NCI-H2029 (cell line): ENCODE measurements at regions not wholly inside any gene's neighbourhood (a gene's known extent, or its start where the extent isn't known, plus 50 kb on each side); places are given as distances from the start of the nearest gene placed in this dataset.

ENCODE experiments used
- DNase-seq: peaks from one replicate; lab custom pipeline; 2025; lab: John Stamatoyannopoulos, UW

GRCh38 chrX:39953879-39954278 is 143.9 kb downstream of the BCOR start:
- DNase-seq = peak; percentile 83

- no peak for DNase-seq
These were observed 142.9 kb downstream of the BCOR start for GRCh38 chrX:39954851-39955250.

DNA sequence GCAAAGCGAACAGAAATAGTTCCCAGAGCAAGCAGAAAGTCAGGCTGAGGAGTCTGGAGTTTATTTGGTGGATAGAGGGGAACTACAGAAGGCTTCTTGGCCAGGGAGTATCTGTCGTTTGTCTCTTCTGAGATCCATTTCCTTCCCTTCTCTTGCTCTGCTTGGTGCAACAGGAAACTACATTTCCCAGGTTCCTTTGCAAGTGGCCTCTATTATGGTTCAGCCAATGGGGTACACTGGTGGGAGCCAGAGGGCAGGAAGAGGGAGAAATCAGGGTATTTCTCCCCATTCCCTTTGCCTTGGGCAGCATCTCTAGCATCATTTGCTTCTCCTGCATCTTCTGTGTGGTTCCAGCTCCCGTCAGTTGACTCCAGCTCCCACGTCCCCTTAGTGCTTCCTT is 142.1 kb downstream of the BCOR start:
- no peak for DNase-seq

- DNase-seq = no peak
These were observed 140.9 kb downstream of the BCOR start for GRCh38 chrX:39956803-39957394.

DNA sequence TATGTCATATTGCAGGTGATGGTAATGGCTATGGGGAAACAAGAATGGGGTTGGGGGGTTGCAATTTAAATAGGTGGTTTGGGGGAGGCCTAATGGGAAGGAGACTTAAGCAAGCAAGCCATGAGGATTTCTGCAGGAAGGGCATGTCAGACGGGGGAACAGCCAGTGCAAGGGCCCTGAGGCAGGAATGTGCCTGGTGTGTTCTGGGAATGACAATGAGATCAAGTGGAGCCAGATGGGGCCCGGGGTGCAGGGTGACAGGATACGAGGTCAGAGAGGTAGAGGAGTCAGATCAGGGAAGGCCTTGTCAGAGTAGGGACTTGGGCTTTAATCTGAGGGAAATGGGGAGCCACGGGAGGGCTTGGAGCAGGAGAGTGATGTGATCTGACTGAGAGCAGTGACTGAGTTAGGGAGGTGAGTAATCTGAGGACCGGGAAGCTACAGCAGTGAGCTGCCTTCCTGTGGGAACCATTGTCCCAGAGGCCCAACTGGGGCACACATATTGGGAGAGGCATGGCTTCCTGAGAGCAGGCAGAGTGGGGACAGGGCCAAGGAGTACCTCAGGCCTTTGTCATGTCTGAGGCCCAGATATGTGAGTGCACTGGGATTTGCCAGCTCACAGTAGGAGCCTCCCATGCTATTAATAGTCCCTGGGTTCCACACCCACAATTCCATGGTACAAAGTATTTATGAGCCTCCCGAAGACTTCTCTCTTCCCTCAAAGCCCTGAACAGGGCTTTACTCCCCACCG is 139.8 kb downstream of the BCOR start:
- no peak for DNase-seq

DNA sequence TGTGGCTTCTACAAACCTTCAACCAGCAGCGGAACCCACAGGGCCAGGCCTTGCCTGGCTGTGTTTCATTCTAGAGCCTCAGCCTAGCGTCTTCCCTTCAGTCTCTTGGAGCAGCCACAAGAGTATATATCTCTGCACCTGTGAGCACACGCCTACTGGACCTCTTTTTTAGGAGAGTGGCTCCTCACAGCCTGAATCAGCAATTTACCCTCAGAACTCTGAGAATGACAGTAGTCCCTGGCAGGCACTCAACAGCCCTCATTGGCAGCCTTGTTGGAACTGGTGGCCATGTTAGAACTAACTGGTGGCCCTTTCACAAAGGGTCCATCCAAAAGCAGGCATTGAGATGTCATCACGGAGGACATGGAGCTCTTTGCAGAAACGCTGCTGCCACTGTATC is 138.9 kb downstream of the BCOR start:
- DNase-seq = no peak

GRCh38 chrX:39960219-39960618 is 137.5 kb downstream of the BCOR start:
- DNase-seq = no peak

GRCh38 chrX:39961441-39961840 is 136.3 kb downstream of the BCOR start:
- DNase-seq = no peak

DNA sequence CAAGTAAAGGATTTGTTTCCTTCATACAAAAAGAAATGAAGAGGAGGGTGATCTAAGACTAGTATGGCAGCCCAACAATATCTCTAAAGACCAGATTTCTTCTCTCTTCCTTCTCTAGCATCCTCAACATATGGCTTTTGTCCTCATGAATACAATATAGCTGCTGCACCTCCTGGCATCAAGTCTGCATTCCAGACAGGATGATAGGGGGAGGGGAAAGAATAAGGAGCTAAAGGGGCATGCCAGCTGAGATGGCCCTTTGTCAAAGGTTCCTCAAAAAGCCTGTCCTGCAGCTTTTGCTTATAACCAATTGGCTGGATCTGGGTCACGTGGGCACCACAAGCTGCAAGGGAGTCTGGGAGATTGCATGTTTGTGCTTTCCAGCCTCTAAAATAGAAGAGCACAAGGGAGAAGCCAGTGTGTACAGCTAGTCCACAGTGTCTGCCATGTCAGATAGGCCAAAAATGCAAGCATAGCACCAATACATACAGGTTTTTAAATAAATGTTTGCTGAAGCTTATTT is 132.6 kb downstream of the BCOR start:
- no peak for DNase-seq

- DNase-seq = no peak
These were observed 131.6 kb downstream of the BCOR start for GRCh38 chrX:39966176-39966575.

DNA sequence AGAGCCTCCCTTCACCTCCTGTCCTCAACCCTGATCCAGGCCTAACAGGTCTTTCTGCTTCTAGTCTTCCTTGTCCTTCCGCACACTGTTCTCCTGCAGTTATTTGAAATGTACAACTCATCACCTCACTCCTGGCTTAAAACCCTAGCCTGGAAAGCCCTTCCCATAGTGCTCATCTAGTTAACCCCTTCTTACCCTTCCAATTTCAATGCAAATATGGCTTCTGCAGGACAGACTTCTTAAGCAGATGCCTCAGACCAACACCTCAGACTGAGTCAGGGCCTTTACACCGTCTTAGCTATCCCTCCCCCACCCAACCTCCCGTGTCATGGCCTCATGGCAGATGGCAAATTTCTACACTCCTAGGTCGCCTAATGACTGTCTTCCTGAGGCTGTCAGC is 130.4 kb downstream of the BCOR start:
- no peak for DNase-seq

DNA sequence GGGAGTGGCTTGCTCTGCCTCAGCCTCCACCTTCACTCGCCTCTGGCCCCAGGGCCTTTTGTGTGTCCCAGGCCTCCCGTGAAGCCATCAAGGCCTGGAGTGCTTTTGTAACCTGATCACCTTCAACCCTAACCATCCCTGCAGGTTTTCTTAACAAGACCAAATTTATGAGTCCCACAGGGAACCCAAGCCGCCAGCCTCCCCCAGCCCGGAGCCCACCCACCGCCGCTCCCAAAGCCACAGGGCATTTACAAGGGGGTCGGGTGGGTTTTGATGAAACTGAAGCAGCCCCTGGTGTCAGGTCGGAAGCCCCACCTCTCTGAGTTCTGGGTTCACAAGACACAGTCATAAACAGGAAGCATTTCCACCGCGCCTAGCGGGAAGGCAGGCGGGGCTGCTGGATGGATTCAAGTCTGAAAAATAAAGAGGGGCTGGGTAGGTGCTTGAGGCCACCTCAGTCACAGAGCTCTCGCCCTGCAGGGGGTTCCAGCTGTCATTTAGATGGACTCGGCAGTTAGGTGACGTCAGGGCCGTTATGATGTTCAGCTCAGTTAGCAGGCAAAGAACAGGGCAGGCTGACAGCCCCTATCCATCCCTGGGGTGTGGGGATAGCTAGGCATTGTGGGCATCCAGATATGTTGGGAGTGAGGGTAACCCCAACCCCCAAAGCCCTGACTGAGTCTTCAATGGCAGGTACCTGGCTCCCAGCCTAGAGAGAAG is 128.5 kb downstream of the BCOR start:
- peak; percentile 27 for DNase-seq

DNA sequence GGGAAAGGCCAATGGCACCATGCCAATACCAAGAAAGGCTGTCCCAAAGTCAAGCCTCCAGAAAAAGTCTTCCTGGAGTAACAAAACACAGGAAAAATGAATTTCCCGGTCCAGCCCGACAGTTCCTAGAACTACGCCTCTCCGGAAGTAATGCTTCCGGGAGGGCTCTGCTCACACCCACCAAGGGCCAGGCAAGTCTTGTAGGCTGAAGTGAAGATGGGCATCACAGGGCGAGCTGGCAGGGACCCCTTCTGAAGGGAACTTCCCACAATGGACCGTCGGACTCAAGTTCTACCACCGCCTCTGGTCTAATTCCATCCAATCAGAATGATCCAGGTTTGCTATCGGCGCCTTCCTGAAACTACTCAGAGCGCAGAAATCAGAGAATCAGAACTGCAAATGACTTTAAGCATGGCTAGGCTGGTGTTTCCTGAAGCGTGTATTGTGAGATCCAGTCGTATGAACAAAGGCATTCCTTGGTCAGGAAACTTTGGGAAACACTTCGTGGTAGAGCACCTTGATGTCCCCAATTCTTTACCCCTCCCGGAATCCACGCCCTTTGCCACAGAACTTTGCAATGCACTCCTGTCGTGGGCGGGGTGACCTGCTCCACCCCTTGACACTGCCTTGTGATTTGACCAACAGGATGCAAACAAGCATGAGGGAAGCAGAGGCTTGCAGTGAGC is 127.8 kb downstream of the BCOR start:
- no peak for DNase-seq

DNA sequence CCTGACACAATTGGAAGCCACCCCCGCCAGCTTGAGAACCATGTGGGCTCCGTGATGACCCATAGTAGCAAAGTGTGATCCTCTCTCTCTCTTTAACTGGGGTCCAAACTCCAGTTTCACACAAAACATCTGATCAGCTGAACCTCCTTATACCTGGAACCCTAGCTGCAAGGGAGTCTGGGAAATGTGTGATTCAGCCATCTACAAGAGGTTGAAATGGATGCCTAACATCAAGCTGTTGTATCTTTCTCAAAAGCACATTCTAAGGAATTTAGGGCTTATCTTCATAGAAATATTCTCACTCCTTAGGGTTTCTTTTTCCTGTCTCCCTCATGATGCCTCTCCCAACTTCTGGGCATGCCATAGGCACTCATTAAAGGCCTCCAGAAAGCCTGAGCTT is 126.0 kb downstream of the BCOR start:
- DNase-seq = no peak

DNA sequence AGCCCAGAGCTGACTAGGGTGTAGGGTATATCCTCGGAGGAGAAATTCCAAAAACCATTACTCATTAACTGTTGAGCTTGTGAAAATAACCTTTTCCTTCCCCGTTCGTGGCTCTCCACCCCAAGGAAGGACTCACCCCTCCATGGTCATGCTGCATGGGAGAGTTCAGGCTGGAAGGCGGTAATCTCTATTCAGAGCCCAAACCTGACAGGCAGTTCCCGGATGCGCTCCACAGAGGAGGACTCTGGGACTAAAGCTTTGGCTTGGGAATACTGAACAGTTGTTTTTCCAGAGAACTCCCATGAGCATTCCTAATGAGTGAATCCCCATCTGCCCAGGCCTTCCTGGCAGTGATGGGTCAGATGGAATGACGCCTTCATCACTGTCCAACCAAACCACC is 125.4 kb downstream of the BCOR start:
- no peak for DNase-seq

- DNase-seq = no peak
These were observed 123.9 kb downstream of the BCOR start for GRCh38 chrX:39973810-39974209.

- no peak for DNase-seq
These were observed 123.5 kb downstream of the BCOR start for GRCh38 chrX:39974270-39974669.

GRCh38 chrX:39975101-39975925 is 122.4 kb downstream of the BCOR start:
- peak; percentile 43 for DNase-seq

DNA sequence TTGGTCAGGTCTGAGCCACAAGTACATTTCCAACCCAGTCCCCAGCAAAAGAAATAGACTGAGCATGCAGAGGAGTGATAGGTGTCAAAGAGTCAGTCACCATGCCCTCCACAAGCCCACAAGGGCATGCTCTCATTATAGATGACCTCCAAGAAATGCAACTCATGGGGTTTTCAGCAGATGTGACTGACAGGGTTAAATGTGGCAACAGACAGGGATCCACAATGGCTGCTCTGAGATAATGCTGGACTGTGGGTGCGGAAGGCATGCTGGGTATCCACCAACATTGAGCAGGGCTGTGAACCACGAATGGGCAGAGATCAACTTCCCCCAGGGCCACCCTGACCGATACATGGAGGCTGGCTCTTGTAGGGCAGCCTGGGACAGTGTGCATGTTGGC is 115.8 kb downstream of the BCOR start:
- DNase-seq = no peak

DNA sequence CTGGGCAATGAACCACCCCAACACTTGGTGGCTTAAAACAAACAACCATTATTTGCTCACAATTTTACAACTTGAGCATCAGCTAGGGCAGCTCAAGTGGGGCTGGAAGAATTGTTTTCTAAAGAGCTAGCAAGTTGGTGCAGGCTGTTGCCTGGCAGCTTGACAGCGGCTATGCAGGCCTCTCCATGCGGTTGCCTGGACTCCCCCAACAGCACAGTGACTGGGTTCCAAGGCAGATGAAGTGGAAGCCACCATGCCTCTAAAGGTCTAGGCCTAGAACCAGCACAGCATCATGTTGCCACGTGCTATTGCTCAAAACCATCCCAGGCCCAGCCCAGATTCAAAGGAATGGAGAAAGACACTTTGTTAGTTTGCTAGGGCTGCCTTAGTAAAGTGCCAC is 114.8 kb downstream of the BCOR start:
- DNase-seq = peak; percentile 68

GRCh38 chrX:39983715-39984114 is 114.0 kb downstream of the BCOR start:
- DNase-seq = no peak
